Neural cell (in vitro differentiated cells): ENCODE measurements at regions not wholly inside any gene's neighbourhood (a gene's known extent, or its start where the extent isn't known, plus 50 kb on each side); places are given as distances from the start of the nearest gene placed in this dataset.

Source experiments
- H2AFZ ChIP-seq: fragments of 200-600, 300-800 bp; sonication (generic), shearing (Covaris generic); 2 replicates; pipeline ENCODE4 v1.6.0; 2014; ENCODE audit warnings: low read depth, mild to moderate bottlenecking, antibody characterized with exemption, low read length, moderate library complexity
- H3F3A ChIP-seq: fragments of 200-600 bp; shearing (Covaris generic); 2 replicates; pipeline ENCODE4 v1.6.1; 2016; ENCODE audit warnings: mild to moderate bottlenecking, moderate library complexity, mixed read lengths, antibody characterized with exemption, low read length; ENCODE audit not compliant: insufficient read depth, poor library complexity, severe bottlenecking
- H3K27ac ChIP-seq: fragments of 200-600, 300-800 bp; sonication (generic), shearing (Covaris generic); 2 replicates; pipeline ENCODE4 v1.5.1; 2014; ENCODE audit warnings: mild to moderate bottlenecking, low read length, moderate library complexity
- H3K27me3 ChIP-seq: fragments of 300-800, 200-600 bp; sonication (generic), shearing (Covaris generic); 2 replicates; pipeline ENCODE4 v1.6.0; 2014; ENCODE audit warnings: mild to moderate bottlenecking, low read depth, low read length, moderate library complexity; ENCODE audit not compliant: insufficient read depth
- H3K36me3 ChIP-seq: fragments of 300-800, 200-600 bp; sonication (generic), shearing (Covaris generic); 2 replicates; pipeline ENCODE4 v1.5.1; 2014; ENCODE audit warnings: mild to moderate bottlenecking, antibody characterized with exemption, low read length, moderate library complexity; ENCODE audit not compliant: insufficient read depth
- H3K4me2 ChIP-seq: fragments of 300-800, 200-600 bp; sonication (generic), shearing (Covaris generic); 2 replicates; pipeline ENCODE4 v1.6.0; 2014; ENCODE audit warnings: mild to moderate bottlenecking, low read length
- H3K4me3 ChIP-seq: fragments of 300-800, 200-600 bp; sonication (generic), shearing (Covaris generic); 2 replicates; pipeline ENCODE4 v1.5.1; 2014; ENCODE audit warnings: mild to moderate bottlenecking, low read length, moderate library complexity
- H3K79me2 ChIP-seq: fragments of 200-600 bp; shearing (Covaris generic); replicated peaks from 2 replicates; pipeline ENCODE4 v1.6.0; 2014; ENCODE audit warnings: mild to moderate bottlenecking, low read length, moderate library complexity; ENCODE audit not compliant: insufficient read depth
- H3K9ac ChIP-seq: fragments of 300-800, 200-600 bp; sonication (generic), shearing (Covaris generic); 2 replicates; pipeline ENCODE4 v1.6.1; 2016; ENCODE audit warnings: mild to moderate bottlenecking, low read length, mixed read lengths
- H3K9me2 ChIP-seq: fragments of 200-600 bp; shearing (Covaris generic); 2 replicates; pipeline ENCODE4 v1.6.1; 2016; ENCODE audit warnings: mild to moderate bottlenecking, low read length, mixed read lengths; ENCODE audit not compliant: insufficient read depth
- H3K9me3 ChIP-seq: fragments of 200-600, 300-800 bp; sonication (generic), shearing (Covaris generic); 2 replicates; pipeline ENCODE4 v1.6.1; 2016; ENCODE audit warnings: mild to moderate bottlenecking, mixed run types, low read length, moderate library complexity, mixed read lengths
- H4K20me1 ChIP-seq: fragments of 200-600 bp; shearing (Covaris generic); 2 replicates; pipeline ENCODE4 v1.6.1; 2016; ENCODE audit warnings: mild to moderate bottlenecking, mixed run types; ENCODE audit not compliant: insufficient read depth
- EP300 ChIP-seq: fragments of 450-650 bp; conservative IDR thresholded peaks from 2 replicates; pipeline ENCODE4 v1.6.1; 2014; ENCODE audit warnings: antibody characterized with exemption, mild to moderate bottlenecking, moderate library complexity; ENCODE audit not compliant: poor library complexity, severe bottlenecking
- EZH2 ChIP-seq: fragments of 200-600, 300-800 bp; shearing (Covaris generic), sonication (generic); IDR thresholded peaks from 2 replicates; pipeline ENCODE4 v1.6.1; 2014; ENCODE audit warnings: antibody characterized with exemption, low read length, borderline replicate concordance, mild to moderate bottlenecking; ENCODE audit not compliant: insufficient read depth, poor library complexity, severe bottlenecking
- MXI1 ChIP-seq: fragments of 450-650 bp; conservative IDR thresholded peaks from 2 replicates; pipeline ENCODE4 v1.6.1; 2014; ENCODE audit warnings: antibody characterized with exemption, mild to moderate bottlenecking; ENCODE audit not compliant: poor library complexity, severe bottlenecking
- POLR2AphosphoS5 ChIP-seq: IDR thresholded peaks from 2 replicates; pipeline ENCODE4 v1.6.1; 2012
- RAD21 ChIP-seq: fragments of 450-650 bp; conservative IDR thresholded peaks from 2 replicates; pipeline ENCODE4 v1.6.1; 2014; ENCODE audit warnings: antibody characterized with exemption, mild to moderate bottlenecking, moderate library complexity
- SMC3 ChIP-seq: fragments of 450-650 bp; conservative IDR thresholded peaks from 2 replicates; pipeline ENCODE4 v1.6.1; 2014; ENCODE audit warnings: antibody characterized with exemption, mild to moderate bottlenecking, moderate library complexity; ENCODE audit not compliant: poor library complexity
- TAF1 ChIP-seq: IDR thresholded peaks from 2 replicates; pipeline ENCODE4 v1.6.1; 2012; ENCODE audit warnings: low read depth
- TF ChIP-seq, protein P1 (sequence below): IDR thresholded peaks from 2 replicates; pipeline ENCODE4 v1.6.1; 2012; ENCODE audit warnings: borderline replicate concordance
- TF ChIP-seq, protein P2 (sequence below): fragments of 450-650 bp; IDR thresholded peaks from 2 replicates; pipeline ENCODE4 v1.5.1; 2014; ENCODE audit warnings: antibody characterized with exemption, mild to moderate bottlenecking, moderate library complexity; ENCODE audit not compliant: poor library complexity, severe bottlenecking

DNA sequence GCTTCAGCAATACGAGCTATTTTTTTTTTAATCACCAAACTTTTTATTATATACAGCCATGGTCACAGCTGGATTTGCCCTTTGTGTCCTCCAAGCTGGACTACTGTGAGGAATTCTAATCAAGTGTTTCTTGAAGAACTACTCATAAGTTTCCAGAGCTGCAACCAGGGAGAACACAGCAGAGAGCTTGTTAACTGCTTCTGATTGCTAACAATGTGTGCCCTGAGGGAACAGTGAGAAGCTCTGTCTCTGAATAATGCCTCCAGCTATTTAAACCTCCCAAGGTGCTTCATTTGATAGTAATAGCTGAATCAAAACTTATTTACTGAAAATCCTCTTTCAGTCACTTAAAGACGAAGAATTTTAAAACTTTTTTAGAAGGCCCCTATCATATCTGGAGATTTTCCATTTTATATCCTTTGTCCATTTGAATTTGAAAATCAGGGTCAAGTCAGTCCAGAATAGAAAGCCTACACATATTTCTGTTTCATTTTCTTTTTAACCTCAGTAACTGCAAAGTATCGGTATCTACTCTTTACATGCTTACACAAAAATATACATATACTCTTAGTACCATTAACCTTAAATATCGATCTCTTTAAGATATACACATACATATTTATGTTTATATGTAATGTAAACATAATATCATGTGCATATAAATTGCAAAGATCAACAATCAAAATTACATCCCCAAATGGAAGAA, 1024.2 kb downstream of the GRM8 start:
- Histone ChIP-seq H3K4me2 (no peak overlapping the region), H3K79me2 (no peaks in the 10 kb centered on the region), H3K9me3 (no peaks in the 10 kb centered on the region), H3K9me2 (no peaks in the 10 kb centered on the region), H2AFZ (no peak overlapping the region), H3K36me3 (no peaks in the 10 kb centered on the region), H3K9ac (no peak overlapping the region), H3K4me3 (no peak overlapping the region), H4K20me1 (no peaks in the 10 kb centered on the region), H3K27me3 (no peaks in the 10 kb centered on the region), H3F3A (no peaks in the 10 kb centered on the region), H3K27ac (no peak overlapping the region)
- TF ChIP-seq EP300 (no peak), MXI1 (no peak), RAD21 (no peak), TAF1 (no peak), EZH2 (no peak), SMC3 (no peak), POLR2AphosphoS5 (no peak)
- TF ChIP-seq, protein P1, sequence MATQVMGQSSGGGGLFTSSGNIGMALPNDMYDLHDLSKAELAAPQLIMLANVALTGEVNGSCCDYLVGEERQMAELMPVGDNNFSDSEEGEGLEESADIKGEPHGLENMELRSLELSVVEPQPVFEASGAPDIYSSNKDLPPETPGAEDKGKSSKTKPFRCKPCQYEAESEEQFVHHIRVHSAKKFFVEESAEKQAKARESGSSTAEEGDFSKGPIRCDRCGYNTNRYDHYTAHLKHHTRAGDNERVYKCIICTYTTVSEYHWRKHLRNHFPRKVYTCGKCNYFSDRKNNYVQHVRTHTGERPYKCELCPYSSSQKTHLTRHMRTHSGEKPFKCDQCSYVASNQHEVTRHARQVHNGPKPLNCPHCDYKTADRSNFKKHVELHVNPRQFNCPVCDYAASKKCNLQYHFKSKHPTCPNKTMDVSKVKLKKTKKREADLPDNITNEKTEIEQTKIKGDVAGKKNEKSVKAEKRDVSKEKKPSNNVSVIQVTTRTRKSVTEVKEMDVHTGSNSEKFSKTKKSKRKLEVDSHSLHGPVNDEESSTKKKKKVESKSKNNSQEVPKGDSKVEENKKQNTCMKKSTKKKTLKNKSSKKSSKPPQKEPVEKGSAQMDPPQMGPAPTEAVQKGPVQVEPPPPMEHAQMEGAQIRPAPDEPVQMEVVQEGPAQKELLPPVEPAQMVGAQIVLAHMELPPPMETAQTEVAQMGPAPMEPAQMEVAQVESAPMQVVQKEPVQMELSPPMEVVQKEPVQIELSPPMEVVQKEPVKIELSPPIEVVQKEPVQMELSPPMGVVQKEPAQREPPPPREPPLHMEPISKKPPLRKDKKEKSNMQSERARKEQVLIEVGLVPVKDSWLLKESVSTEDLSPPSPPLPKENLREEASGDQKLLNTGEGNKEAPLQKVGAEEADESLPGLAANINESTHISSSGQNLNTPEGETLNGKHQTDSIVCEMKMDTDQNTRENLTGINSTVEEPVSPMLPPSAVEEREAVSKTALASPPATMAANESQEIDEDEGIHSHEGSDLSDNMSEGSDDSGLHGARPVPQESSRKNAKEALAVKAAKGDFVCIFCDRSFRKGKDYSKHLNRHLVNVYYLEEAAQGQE, result no peak
- TF ChIP-seq, protein P2, sequence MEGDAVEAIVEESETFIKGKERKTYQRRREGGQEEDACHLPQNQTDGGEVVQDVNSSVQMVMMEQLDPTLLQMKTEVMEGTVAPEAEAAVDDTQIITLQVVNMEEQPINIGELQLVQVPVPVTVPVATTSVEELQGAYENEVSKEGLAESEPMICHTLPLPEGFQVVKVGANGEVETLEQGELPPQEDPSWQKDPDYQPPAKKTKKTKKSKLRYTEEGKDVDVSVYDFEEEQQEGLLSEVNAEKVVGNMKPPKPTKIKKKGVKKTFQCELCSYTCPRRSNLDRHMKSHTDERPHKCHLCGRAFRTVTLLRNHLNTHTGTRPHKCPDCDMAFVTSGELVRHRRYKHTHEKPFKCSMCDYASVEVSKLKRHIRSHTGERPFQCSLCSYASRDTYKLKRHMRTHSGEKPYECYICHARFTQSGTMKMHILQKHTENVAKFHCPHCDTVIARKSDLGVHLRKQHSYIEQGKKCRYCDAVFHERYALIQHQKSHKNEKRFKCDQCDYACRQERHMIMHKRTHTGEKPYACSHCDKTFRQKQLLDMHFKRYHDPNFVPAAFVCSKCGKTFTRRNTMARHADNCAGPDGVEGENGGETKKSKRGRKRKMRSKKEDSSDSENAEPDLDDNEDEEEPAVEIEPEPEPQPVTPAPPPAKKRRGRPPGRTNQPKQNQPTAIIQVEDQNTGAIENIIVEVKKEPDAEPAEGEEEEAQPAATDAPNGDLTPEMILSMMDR, result no peak

DNA sequence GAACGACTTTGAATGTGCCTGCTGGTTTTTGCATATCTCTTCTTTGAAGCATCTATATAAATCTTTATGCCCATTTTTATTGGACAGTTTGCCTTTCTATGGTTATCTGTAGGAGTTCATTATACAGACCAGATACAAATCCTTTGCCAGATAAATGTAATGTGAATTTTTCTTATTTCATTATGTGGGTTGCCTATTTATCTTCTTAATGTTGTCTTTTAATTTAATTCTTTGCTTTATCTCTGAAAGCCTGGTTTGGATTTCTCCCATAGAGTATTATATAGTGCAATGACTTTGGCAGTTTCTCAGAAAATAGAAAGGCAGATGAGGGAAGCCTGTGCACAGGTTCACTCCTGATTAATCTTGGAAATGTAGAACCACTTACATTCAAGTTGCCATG, 1025.1 kb downstream of the GRM8 start:
- Histone ChIP-seq H3K79me2 (no peaks in the 10 kb centered on the region), H3K9ac (no peak overlapping the region), H3K9me3 (no peaks in the 10 kb centered on the region), H3F3A (no peaks in the 10 kb centered on the region), H3K36me3 (no peaks in the 10 kb centered on the region), H3K4me3 (no peak overlapping the region), H4K20me1 (no peaks in the 10 kb centered on the region), H3K9me2 (no peaks in the 10 kb centered on the region), H3K4me2 (no peak overlapping the region), H2AFZ (no peak overlapping the region), H3K27me3 (no peaks in the 10 kb centered on the region), H3K27ac (no peak overlapping the region)
- no peak for TF ChIP-seq TAF1
